ENCODE measurements at regions not wholly inside any gene's neighbourhood (a gene's known extent, or its start where the extent isn't known, plus 50 kb on each side); places are given as distances from the start of the nearest gene placed in this dataset.

GRCh38 chr3:72219752-72220151 is 434.8 kb upstream of the PROK2 start:
- DNase-seq: no peak

GRCh38 chr3:72217570-72217969 is 432.6 kb upstream of the PROK2 start:
- no peak for DNase-seq

- DNase-seq: no peak
Observed at GRCh38 chr3:72214066-72214951, 429.4 kb upstream of the PROK2 start.

GRCh38 chr3:72213296-72214065 is 428.5 kb upstream of the PROK2 start:
- no peak for DNase-seq

GRCh38 chr3:72212396-72212795 is 427.4 kb upstream of the PROK2 start:
- DNase-seq: no peak

- no peak for DNase-seq
Observed at GRCh38 chr3:72210261-72210660, 425.3 kb upstream of the PROK2 start.

GRCh38 chr3:72205297-72205826 is 420.4 kb upstream of the PROK2 start:
- DNase-seq: no peak

- no peak for DNase-seq
Observed at GRCh38 chr3:72204452-72204851, 419.5 kb upstream of the PROK2 start.

GRCh38 chr3:72203613-72204349 is 418.8 kb upstream of the PROK2 start:
- DNase-seq: no peak

GRCh38 chr3:72203105-72203504 is 418.2 kb upstream of the PROK2 start:
- no peak for DNase-seq

GRCh38 chr3:72200332-72200731 is 415.4 kb upstream of the PROK2 start:
- DNase-seq: no peak

- no peak for DNase-seq
Observed at GRCh38 chr3:72199530-72199929, 414.6 kb upstream of the PROK2 start.

- no peak for DNase-seq
Observed at GRCh38 chr3:72196377-72196929, 411.5 kb upstream of the PROK2 start.

GRCh38 chr3:72195895-72196294 is 410.9 kb upstream of the PROK2 start:
- DNase-seq: no peak

- no peak for DNase-seq
Observed at GRCh38 chr3:72194458-72194857, 409.5 kb upstream of the PROK2 start.

- no peak for DNase-seq
Observed at GRCh38 chr3:72193771-72194430, 409.0 kb upstream of the PROK2 start.

- no peak for DNase-seq
Observed at GRCh38 chr3:72192572-72192971, 407.6 kb upstream of the PROK2 start.

GRCh38 chr3:72191209-72191960 is 406.4 kb upstream of the PROK2 start:
- DNase-seq: no peak

- no peak for DNase-seq
Observed at GRCh38 chr3:72190050-72190449, 405.1 kb upstream of the PROK2 start.

- DNase-seq: no peak
Observed at GRCh38 chr3:72189339-72189738, 404.4 kb upstream of the PROK2 start.

GRCh38 chr3:72188536-72188935 is 403.6 kb upstream of the PROK2 start:
- no peak for DNase-seq

GRCh38 chr3:72187131-72187530 is 402.2 kb upstream of the PROK2 start:
- DNase-seq: no peak
